ENCODE measurements at regions not wholly inside any gene's neighbourhood (a gene's known extent, or its start where the extent isn't known, plus 50 kb on each side); places are given as distances from the start of the nearest gene placed in this dataset.

GRCh38 chr2:207274530-207275189 lies 108.9 kb upstream of the KLF7 start:
- TF ChIP-seq CTCF (IDR thresholded peaks at IDR 0.05) (no peak), POLR2A (IDR thresholded peaks at IDR 0.05) (no peak)

Data from thyroid gland (tissue), 4 donors.